Lower lobe of right lung (tissue), 2 donors: ENCODE measurements at regions not wholly inside any gene's neighbourhood (a gene's known extent, or its start where the extent isn't known, plus 50 kb on each side); places are given as distances from the start of the nearest gene placed in this dataset.
A peak's percentile ranks its signal among the peaks of the same experiment; 100 is the strongest.

Experiments
- ATAC-seq, 2 donors: fragments of 200-7000 bp; cut with Tn5 transposase; one replicate each; pipeline ENCODE4 v1.9.1; 2020 to 2022; ENCODE audit warnings: mild to moderate bottlenecking in 2 of 2, moderate library complexity in 2 of 2
- DNase-seq: peaks from one replicate; pipeline ENCODE4 v3.0.0-alpha.2; 2020
- H3K27ac ChIP-seq: fragments of 200-600 bp; one replicate; pipeline ENCODE4 v1.8.0; 2022
- H3K27me3 ChIP-seq: fragments of 200-600 bp; one replicate; pipeline ENCODE4 v1.8.0; 2022; ENCODE audit warnings: low read depth
- H3K36me3 ChIP-seq: fragments of 200-600 bp; one replicate; pipeline ENCODE4 v1.8.0; 2022; ENCODE audit warnings: mild to moderate bottlenecking
- H3K4me1 ChIP-seq: fragments of 200-600 bp; one replicate; pipeline ENCODE4 v1.8.0; 2022
- H3K4me3 ChIP-seq: fragments of 200-600 bp; one replicate; pipeline ENCODE4 v1.8.0; 2022; ENCODE audit warnings: mild to moderate bottlenecking
- H3K9me3 ChIP-seq: fragments of 200-600 bp; one replicate; pipeline ENCODE4 v1.8.0; 2022
- intact Hi-C: fragments of 100-400 bp; cut with DNase I; formaldehyde crosslinking; loops from one replicate; pipeline ENCODE4 v1.11.0; 2022
- TF ChIP-seq, protein P1 (sequence below): fragments of 200-600 bp; IDR thresholded peaks from one replicate; pipeline ENCODE4 v1.8.0; 2022; ENCODE audit warnings: antibody characterized with exemption, mild to moderate bottlenecking
- donor health status: DM: no; HTN: yes; CAD: no; lungs with severe emphysema.

DNA sequence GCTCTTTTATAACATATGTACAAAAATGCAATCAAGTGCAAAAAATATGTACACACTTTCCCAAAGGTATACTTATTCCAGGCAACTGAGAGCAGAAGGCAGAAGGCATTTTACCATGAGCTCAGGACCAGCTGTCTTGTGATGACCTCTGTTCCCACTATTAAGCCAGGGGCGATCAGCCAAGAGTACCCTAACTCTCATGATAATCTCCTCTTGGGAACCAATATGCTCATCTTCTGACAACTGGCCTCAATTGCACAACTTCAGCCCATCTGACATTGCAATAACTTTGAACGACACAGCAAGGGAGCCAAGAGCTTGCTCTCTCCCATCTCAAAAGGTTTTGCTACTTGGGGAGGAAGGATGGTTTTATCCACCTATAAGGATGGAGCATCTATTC, 471.9 kb downstream of the HS3ST3B1 start:
- intact Hi-C loops = no loop called here
- no peaks in the 10 kb centered on the region for H3K36me3 ChIP-seq
- TF ChIP-seq, protein P1, sequence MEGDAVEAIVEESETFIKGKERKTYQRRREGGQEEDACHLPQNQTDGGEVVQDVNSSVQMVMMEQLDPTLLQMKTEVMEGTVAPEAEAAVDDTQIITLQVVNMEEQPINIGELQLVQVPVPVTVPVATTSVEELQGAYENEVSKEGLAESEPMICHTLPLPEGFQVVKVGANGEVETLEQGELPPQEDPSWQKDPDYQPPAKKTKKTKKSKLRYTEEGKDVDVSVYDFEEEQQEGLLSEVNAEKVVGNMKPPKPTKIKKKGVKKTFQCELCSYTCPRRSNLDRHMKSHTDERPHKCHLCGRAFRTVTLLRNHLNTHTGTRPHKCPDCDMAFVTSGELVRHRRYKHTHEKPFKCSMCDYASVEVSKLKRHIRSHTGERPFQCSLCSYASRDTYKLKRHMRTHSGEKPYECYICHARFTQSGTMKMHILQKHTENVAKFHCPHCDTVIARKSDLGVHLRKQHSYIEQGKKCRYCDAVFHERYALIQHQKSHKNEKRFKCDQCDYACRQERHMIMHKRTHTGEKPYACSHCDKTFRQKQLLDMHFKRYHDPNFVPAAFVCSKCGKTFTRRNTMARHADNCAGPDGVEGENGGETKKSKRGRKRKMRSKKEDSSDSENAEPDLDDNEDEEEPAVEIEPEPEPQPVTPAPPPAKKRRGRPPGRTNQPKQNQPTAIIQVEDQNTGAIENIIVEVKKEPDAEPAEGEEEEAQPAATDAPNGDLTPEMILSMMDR = no peak
- no peak overlapping the region for H3K4me3 ChIP-seq
- H3K27ac ChIP-seq = no peak overlapping the region
- H3K27me3 ChIP-seq = no peaks in the 10 kb centered on the region
- H3K9me3 ChIP-seq = no peaks in the 10 kb centered on the region
- no peak for ATAC-seq
- DNase-seq = no peak
- H3K4me1 ChIP-seq = no peaks in the 10 kb centered on the region

DNA sequence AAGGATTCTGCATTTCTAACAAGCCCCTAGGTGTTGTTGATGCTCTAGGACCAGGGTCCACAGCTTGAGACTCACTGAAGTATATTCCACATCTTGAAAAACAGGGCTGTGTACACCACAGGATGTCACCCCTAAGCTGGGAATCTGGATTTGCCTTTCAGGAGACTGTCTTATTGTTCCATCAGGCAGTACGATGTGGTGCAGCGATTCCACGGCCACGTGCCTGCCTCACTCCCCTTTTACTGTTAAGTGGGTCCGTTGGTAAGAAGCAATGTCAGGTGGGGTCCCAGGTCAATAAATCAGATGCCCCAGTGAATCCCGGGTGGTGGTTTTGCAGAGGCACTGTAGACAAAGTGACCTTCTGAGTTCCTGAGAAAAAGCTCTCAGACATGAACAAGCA, 470.7 kb downstream of the HS3ST3B1 start:
- Histone ChIP-seq H3K36me3 (no peaks in the 10 kb centered on the region), H3K27me3 (no peaks in the 10 kb centered on the region), H3K4me1 (no peaks in the 10 kb centered on the region), H3K9me3 (no peaks in the 10 kb centered on the region), H3K27ac (no peak overlapping the region), H3K4me3 (no peak overlapping the region)
- ATAC-seq (no peak), DNase-seq (no peak)
- intact Hi-C loops = no loop called here
- TF ChIP-seq, protein P1 = no peak

DNA sequence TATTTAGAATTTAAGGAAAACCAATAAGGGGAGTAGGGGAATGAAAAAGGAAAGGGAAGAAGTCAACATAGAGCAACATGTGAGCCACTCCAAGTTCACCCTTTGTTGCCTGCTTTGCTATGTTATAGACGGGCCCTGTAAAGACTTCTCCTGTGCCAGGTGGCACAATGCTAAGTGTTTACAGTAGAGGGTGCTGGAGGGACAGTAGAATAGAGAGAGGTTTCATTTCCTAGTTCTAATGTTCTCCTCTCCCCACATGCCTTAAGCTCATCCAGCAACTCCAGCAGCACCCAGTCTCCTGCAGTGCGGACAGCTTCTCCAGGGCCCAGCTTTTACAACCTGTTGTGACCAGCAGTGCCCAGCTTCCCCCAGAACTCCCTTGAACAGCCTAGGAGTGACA, 468.0 kb downstream of the HS3ST3B1 start:
- DNase-seq (no peak), ATAC-seq (peak in 1 of 2 donors; percentile 23)
- intact Hi-C loops = no loop called here
- Histone ChIP-seq H3K36me3 (no peaks in the 10 kb centered on the region), H3K9me3 (no peaks in the 10 kb centered on the region), H3K4me3 (no peak overlapping the region), H3K4me1 (no peaks in the 10 kb centered on the region), H3K27ac (no peak overlapping the region), H3K27me3 (no peaks in the 10 kb centered on the region)
- TF ChIP-seq, protein P1 = no peak

- H3K4me1 ChIP-seq = no peaks in the 10 kb centered on the region
- TF ChIP-seq, protein P1 = no peak
- no peak for ATAC-seq
- no peaks in the 10 kb centered on the region for H3K27me3 ChIP-seq
- intact Hi-C loops = no loop called here
- no peak for DNase-seq
- H3K27ac ChIP-seq = no peak overlapping the region
- no peak overlapping the region for H3K4me3 ChIP-seq
- no peaks in the 10 kb centered on the region for H3K36me3 ChIP-seq
- no peaks in the 10 kb centered on the region for H3K9me3 ChIP-seq
Observed at GRCh38 chr17:14762736-14763479, 462.0 kb downstream of the HS3ST3B1 start.

GRCh38 chr17:14760719-14761411, 460.0 kb downstream of the HS3ST3B1 start:
- H3K27ac ChIP-seq = no peak overlapping the region

More at GRCh38 chr17:14760719-14761411, 460.0 kb downstream of the HS3ST3B1 start:
- H3K9me3 ChIP-seq = no peaks in the 10 kb centered on the region
- TF ChIP-seq, protein P1 = no peak
- ATAC-seq = no peak
- no peak overlapping the region for H3K4me3 ChIP-seq
- no peaks in the 10 kb centered on the region for H3K36me3 ChIP-seq
- H3K27me3 ChIP-seq = no peaks in the 10 kb centered on the region
- intact Hi-C loops = no loop called here
- no peaks in the 10 kb centered on the region for H3K4me1 ChIP-seq
- DNase-seq = no peak
